Natural killer cell (primary cell): ENCODE measurements at regions not wholly inside any gene's neighbourhood (a gene's known extent, or its start where the extent isn't known, plus 50 kb on each side); places are given as distances from the start of the nearest gene placed in this dataset.

Source experiments
- ATAC-seq, 3 donors: fragments of 150-1000 bp in 2 of 3; fragments of 200-7000 bp in 1 of 3; cut with Tn5 transposase; 1 replicate in 1 of 3; 2 replicates in 2 of 3; pipeline ENCODE4 v1.10.0; 2021; ENCODE audit warnings: mild to moderate bottlenecking in 2 of 3, moderate library complexity in 2 of 3
- DNase-seq, 2 donors: peaks; one replicate each; pipeline versions ENCODE4 v3.0.0 to v3.0.0-alpha.2; 2013 to 2021; ENCODE audit warnings: mixed read lengths in 1 of 2
- H3K27ac ChIP-seq: one replicate; pipeline ENCODE4 v1.5.1; 2013; ENCODE audit warnings: mild to moderate bottlenecking, low read length
- H3K27me3 ChIP-seq: one replicate; pipeline ENCODE4 v1.6.1; 2013; ENCODE audit warnings: low read length; ENCODE audit not compliant: control insufficient read depth, insufficient read depth
- H3K36me3 ChIP-seq: one replicate; pipeline ENCODE4 v1.6.1; 2013; ENCODE audit warnings: low read length; ENCODE audit not compliant: control insufficient read depth, insufficient read depth
- H3K4me1 ChIP-seq: one replicate; pipeline ENCODE4 v1.6.1; 2013; ENCODE audit warnings: low read length; ENCODE audit not compliant: control insufficient read depth, insufficient read depth
- H3K4me3 ChIP-seq: one replicate; pipeline ENCODE4 v1.5.1; 2013; ENCODE audit warnings: low read length
- H3K9me3 ChIP-seq: one replicate; pipeline ENCODE4 v1.6.1; 2013; ENCODE audit warnings: low read length; ENCODE audit not compliant: control insufficient read depth, insufficient read depth
- H3K27ac Mint-ChIP-seq, 2 donors: one replicate each; pipeline ENCODE4 v1.8.0; 2022; ENCODE audit warnings: mild to moderate bottlenecking in 2 of 2, mixed read lengths in 2 of 2, moderate library complexity in 1 of 2
- H3K27me3 Mint-ChIP-seq, 2 donors: one replicate each; pipeline ENCODE4 v1.8.0; 2022; ENCODE audit warnings: low read depth in 2 of 2, mixed read lengths in 2 of 2
- H3K36me3 Mint-ChIP-seq: one replicate; pipeline ENCODE4 v1.8.0; 2022; ENCODE audit warnings: mixed read lengths
- H3K4me1 Mint-ChIP-seq, 2 donors: one replicate each; pipeline ENCODE4 v1.8.0; 2022; ENCODE audit warnings: mixed read lengths in 2 of 2
- H3K4me3 Mint-ChIP-seq: one replicate; pipeline ENCODE4 v1.8.0; 2022; ENCODE audit warnings: mild to moderate bottlenecking, moderate library complexity, mixed read lengths
- H3K9me3 Mint-ChIP-seq, 2 donors: one replicate each; pipeline ENCODE4 v1.8.0; 2022; ENCODE audit warnings: mixed read lengths in 2 of 2
- WGBS: methylation state at CpG from one replicate; pipeline ENCODE4 v1.1.7; 2013; ENCODE audit warnings: missing lambda C conversion rate; ENCODE audit not compliant: insufficient coverage; 5-methylcytosine and 5-hydroxymethylcytosine counted together
- intact Hi-C: fragments of 100-400 bp; cut with micrococcal nuclease; formaldehyde crosslinking; loops from one replicate; pipeline ENCODE4 v1.14.2; 2022
- TF ChIP-seq, protein P1 (sequence below): fragments of 200-600 bp; IDR thresholded peaks from one replicate; pipeline ENCODE4 v1.8.0; 2022; ENCODE audit warnings: antibody characterized with exemption

DNA sequence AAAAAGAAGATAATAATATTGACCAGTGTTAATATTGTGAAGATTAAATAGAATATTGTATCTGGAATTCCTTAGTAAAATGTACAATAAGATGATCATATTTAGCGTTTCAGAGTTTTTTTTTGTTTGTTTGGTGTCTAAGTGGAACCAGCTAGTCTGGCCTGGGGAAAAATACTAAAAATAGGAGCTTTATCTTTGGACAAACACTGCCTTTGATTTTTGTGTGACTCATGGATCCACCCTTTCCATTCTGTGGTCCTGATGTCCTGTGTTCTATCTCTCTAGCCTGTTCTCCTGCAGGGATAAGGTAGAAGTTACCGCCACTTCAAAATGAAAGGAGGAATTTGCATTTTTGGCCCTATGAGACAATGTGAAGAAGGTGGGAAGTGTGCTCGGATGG, 79.7 kb upstream of the CRBN start:
- intact Hi-C loops = no loop called here
- Mint-ChIP-seq H3K4me1 (no peaks in the 10 kb centered on the region), H3K27me3 (peaks cover 0 to 16% of the 10 kb centered on the region in 2 donors), H3K36me3 (no peaks in the 10 kb centered on the region), H3K4me3 (no peak overlapping the region), H3K27ac (no peak overlapping the region), H3K9me3 (no peaks in the 10 kb centered on the region)
- no peaks in the 10 kb centered on the region for H3K9me3 ChIP-seq
- no peak for ATAC-seq
- no peaks in the 10 kb centered on the region for H3K36me3 ChIP-seq
- H3K27me3 ChIP-seq = no peaks in the 10 kb centered on the region
- H3K4me3 ChIP-seq = no peak overlapping the region
- no peak overlapping the region for H3K27ac ChIP-seq
- H3K4me1 ChIP-seq = no peaks in the 10 kb centered on the region
- WGBS = 92% methylated on average over 2 of the region's 3 CpGs
- no peak for DNase-seq
- TF ChIP-seq, protein P1, sequence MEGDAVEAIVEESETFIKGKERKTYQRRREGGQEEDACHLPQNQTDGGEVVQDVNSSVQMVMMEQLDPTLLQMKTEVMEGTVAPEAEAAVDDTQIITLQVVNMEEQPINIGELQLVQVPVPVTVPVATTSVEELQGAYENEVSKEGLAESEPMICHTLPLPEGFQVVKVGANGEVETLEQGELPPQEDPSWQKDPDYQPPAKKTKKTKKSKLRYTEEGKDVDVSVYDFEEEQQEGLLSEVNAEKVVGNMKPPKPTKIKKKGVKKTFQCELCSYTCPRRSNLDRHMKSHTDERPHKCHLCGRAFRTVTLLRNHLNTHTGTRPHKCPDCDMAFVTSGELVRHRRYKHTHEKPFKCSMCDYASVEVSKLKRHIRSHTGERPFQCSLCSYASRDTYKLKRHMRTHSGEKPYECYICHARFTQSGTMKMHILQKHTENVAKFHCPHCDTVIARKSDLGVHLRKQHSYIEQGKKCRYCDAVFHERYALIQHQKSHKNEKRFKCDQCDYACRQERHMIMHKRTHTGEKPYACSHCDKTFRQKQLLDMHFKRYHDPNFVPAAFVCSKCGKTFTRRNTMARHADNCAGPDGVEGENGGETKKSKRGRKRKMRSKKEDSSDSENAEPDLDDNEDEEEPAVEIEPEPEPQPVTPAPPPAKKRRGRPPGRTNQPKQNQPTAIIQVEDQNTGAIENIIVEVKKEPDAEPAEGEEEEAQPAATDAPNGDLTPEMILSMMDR = no peak

DNA sequence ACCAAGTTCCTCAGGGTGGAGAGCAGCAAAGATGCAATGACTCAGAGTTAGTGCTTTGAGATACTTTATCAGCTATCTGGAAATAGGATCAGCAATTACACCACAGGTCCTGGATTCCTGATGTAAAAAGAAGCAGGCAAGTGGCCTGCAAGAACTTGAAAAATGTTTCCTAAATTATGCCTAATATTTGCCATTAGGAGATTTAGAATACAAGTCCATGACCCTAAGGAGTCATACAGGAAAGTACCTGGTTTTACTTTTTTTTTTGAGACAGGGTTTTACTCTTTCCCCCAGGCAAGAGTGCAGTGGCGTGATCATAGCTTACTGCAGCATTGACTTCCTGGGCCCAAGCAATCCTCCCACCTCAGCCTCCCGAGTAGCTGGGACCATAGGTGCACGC, 78.8 kb upstream of the CRBN start:
- no peak for ATAC-seq
- WGBS = 90% methylated on average over 3 of the region's 3 CpGs

DNA sequence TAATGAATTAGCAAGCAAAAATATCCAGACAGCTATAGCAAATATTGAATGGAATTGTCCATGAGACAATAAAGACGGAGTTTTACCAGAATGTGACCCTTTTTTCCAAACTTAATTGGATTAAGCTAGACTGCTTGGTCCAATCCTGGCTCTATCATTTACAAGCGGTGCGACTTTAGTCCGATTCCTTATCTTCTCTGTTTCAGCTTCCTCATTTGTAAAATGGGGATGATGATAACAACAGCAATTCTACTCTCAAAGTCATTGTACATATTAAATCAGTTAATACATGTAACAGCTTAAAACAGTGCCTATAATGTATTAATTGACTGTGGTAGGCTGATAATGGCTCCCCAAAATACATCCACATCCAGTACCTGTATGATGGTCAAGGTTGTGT, 62.1 kb upstream of the CRBN start:
- H3K36me3 Mint-ChIP-seq = no peaks in the 10 kb centered on the region
- H3K9me3 Mint-ChIP-seq = no peaks in the 10 kb centered on the region
- no peak overlapping the region for H3K4me3 Mint-ChIP-seq
- no peaks in the 10 kb centered on the region for H3K36me3 ChIP-seq
- DNase-seq (no peak), ATAC-seq (no peak)
- no peaks in the 10 kb centered on the region for H3K9me3 ChIP-seq
- no peak overlapping the region for H3K27ac ChIP-seq
- no peak overlapping the region for H3K4me3 ChIP-seq
- TF ChIP-seq, protein P1 = no peak
- intact Hi-C loops = no loop called here
- WGBS = 80% methylated on average over 4 of the region's 4 CpGs
- H3K4me1 Mint-ChIP-seq = no peaks in the 10 kb centered on the region
- peaks cover 3 to 5% of the 10 kb centered on the region in 2 donors for H3K27me3 Mint-ChIP-seq
- H3K27ac Mint-ChIP-seq = no peak overlapping the region
- no peaks in the 10 kb centered on the region for H3K4me1 ChIP-seq
- H3K27me3 ChIP-seq = no peaks in the 10 kb centered on the region

More for the DNA sequence above, 78.8 kb upstream of the CRBN start:
- Histone ChIP-seq H3K4me1 (no peaks in the 10 kb centered on the region), H3K36me3 (no peaks in the 10 kb centered on the region), H3K27ac (no peak overlapping the region), H3K4me3 (no peak overlapping the region), H3K27me3 (no peaks in the 10 kb centered on the region), H3K9me3 (no peaks in the 10 kb centered on the region)
- peaks cover 0 to 16% of the 10 kb centered on the region in 2 donors for H3K27me3 Mint-ChIP-seq
- DNase-seq = no peak
- H3K9me3 Mint-ChIP-seq = no peaks in the 10 kb centered on the region
- H3K36me3 Mint-ChIP-seq = no peaks in the 10 kb centered on the region
- no peaks in the 10 kb centered on the region for H3K4me1 Mint-ChIP-seq
- H3K4me3 Mint-ChIP-seq = no peak overlapping the region
- no peak overlapping the region for H3K27ac Mint-ChIP-seq
- intact Hi-C loops = no loop called here
- TF ChIP-seq, protein P1 = no peak

DNA sequence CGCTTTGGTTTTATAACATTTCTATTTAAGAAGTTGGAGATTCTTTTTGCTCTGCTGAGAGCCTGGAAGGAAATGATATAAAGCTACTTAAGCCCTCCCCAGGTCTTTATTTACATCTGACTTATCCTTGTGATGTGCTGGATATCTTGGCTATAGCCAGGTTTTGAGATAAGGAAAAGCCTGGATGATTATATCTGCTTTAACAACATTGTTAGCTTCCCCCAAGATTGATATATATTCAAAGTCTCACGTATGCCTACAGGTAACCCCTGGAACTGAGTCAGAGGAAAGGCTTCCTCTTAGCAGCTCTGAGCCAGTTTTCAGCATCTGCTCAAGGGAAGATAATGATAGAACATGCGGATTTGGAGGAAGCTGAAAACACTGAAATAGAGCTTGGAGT, 61.5 kb upstream of the CRBN start:
- Histone ChIP-seq H3K4me1 (no peaks in the 10 kb centered on the region), H3K9me3 (no peaks in the 10 kb centered on the region), H3K4me3 (no peak overlapping the region), H3K27me3 (no peaks in the 10 kb centered on the region), H3K27ac (no peak overlapping the region), H3K36me3 (no peaks in the 10 kb centered on the region)
- H3K4me3 Mint-ChIP-seq = no peak overlapping the region
- H3K4me1 Mint-ChIP-seq = no peaks in the 10 kb centered on the region
- H3K36me3 Mint-ChIP-seq = no peaks in the 10 kb centered on the region
- ATAC-seq (no peak), DNase-seq (no peak)
- WGBS = 74% methylated on average over 2 of the region's 3 CpGs
- peaks cover 3 to 10% of the 10 kb centered on the region in 2 donors for H3K27me3 Mint-ChIP-seq
- TF ChIP-seq, protein P1 = no peak
- intact Hi-C loops = no loop called here
- H3K27ac Mint-ChIP-seq = no peak overlapping the region
- H3K9me3 Mint-ChIP-seq = no peaks in the 10 kb centered on the region
